Non-pigmented ciliary epithelial cell (primary cell): ENCODE measurements at regions not wholly inside any gene's neighbourhood (a gene's known extent, or its start where the extent isn't known, plus 50 kb on each side); places are given as distances from the start of the nearest gene placed in this dataset.

Experiments
- DNase-seq: peaks from one replicate; pipeline ENCODE4 v3.0.0-alpha.2; 2010; ENCODE audit warnings: low read depth

- no peak for DNase-seq
Measured at GRCh38 chr13:22189176-22190048, 518.5 kb downstream of the FGF9 start.

- no peak for DNase-seq
Measured at GRCh38 chr13:22193070-22193469, 522.2 kb downstream of the FGF9 start.

- no peak for DNase-seq
Measured at GRCh38 chr13:22194106-22194805, 523.4 kb downstream of the FGF9 start.

GRCh38 chr13:22195726-22196125 lies 524.9 kb downstream of the FGF9 start:
- DNase-seq = no peak

- no peak for DNase-seq
Measured at GRCh38 chr13:22196777-22197176, 525.9 kb downstream of the FGF9 start.

GRCh38 chr13:22198001-22198400 lies 527.1 kb downstream of the FGF9 start:
- no peak for DNase-seq

- DNase-seq = no peak
Measured at GRCh38 chr13:22198641-22199217, 527.9 kb downstream of the FGF9 start.

GRCh38 chr13:22200440-22200839 lies 529.6 kb downstream of the FGF9 start:
- no peak for DNase-seq

GRCh38 chr13:22201375-22201925 lies 530.6 kb downstream of the FGF9 start:
- no peak for DNase-seq

- no peak for DNase-seq
Measured at GRCh38 chr13:22210134-22210930, 539.5 kb downstream of the FGF9 start.

GRCh38 chr13:22211876-22212275 lies 541.0 kb downstream of the FGF9 start:
- no peak for DNase-seq

- no peak for DNase-seq
Measured at GRCh38 chr13:22212576-22212975, 541.7 kb downstream of the FGF9 start.

GRCh38 chr13:22214184-22214583 lies 543.3 kb downstream of the FGF9 start:
- no peak for DNase-seq

- DNase-seq = no peak
Measured at GRCh38 chr13:22218797-22219196, 547.9 kb downstream of the FGF9 start.

GRCh38 chr13:22219709-22220108 lies 548.8 kb downstream of the FGF9 start:
- DNase-seq = no peak

GRCh38 chr13:22220151-22221135 lies 549.6 kb downstream of the FGF9 start:
- DNase-seq = no peak

GRCh38 chr13:22223411-22223810 lies 552.5 kb downstream of the FGF9 start:
- no peak for DNase-seq

- DNase-seq = no peak
Measured at GRCh38 chr13:22226086-22226485, 555.2 kb downstream of the FGF9 start.

GRCh38 chr13:22227895-22228294 lies 557.0 kb downstream of the FGF9 start:
- DNase-seq = no peak

- no peak for DNase-seq
Measured at GRCh38 chr13:22229916-22230315, 559.0 kb downstream of the FGF9 start.

GRCh38 chr13:22232186-22232585 lies 561.3 kb downstream of the FGF9 start:
- no peak for DNase-seq
